Psoas muscle (tissue), 7 donors: ENCODE measurements at regions not wholly inside any gene's neighbourhood (a gene's known extent, or its start where the extent isn't known, plus 50 kb on each side); places are given as distances from the start of the nearest gene placed in this dataset.

Experiments used
- ATAC-seq, 4 donors: fragments of 200-7000 bp; cut with Tn5 transposase; one replicate each; pipeline ENCODE4 v1.9.1; 2020; ENCODE audit warnings: moderate library complexity in 3 of 4, mild to moderate bottlenecking in 2 of 4
- DNase-seq, 2 donors: peaks; one replicate each; pipeline ENCODE4 v3.0.0-alpha.2; 2020
- H3K27ac ChIP-seq: fragments of 200-600 bp; one replicate; pipeline ENCODE4 v1.8.0; 2022
- H3K27me3 ChIP-seq, 3 donors: fragments of 200-600 bp in 1 of 3; one replicate each; pipeline versions ENCODE4 v1.6.1 to v1.8.0; 2013 to 2022; ENCODE audit warnings: low read length in 2 of 3, mild to moderate bottlenecking in 2 of 3, moderate library complexity in 1 of 3; ENCODE audit not compliant: insufficient read depth in 3 of 3
- H3K36me3 ChIP-seq, 2 donors: fragments of 200-600 bp in 1 of 2; one replicate each; pipeline versions ENCODE4 v1.6.1 to v1.8.0; 2013 to 2022; ENCODE audit warnings: low read depth in 1 of 2, mild to moderate bottlenecking in 1 of 2, moderate library complexity in 1 of 2; ENCODE audit not compliant: insufficient read depth in 1 of 2
- H3K4me1 ChIP-seq: fragments of 200-600 bp; one replicate; pipeline ENCODE4 v1.8.0; 2022
- H3K4me3 ChIP-seq: fragments of 200-600 bp; one replicate; pipeline ENCODE4 v1.8.0; 2022; ENCODE audit warnings: mild to moderate bottlenecking
- H3K9me3 ChIP-seq: fragments of 200-600 bp; one replicate; pipeline ENCODE4 v1.8.0; 2022
- CTCF ChIP-seq: fragments of 200-600 bp; IDR thresholded peaks from one replicate; pipeline ENCODE4 v1.8.0; 2022; ENCODE audit warnings: antibody characterized with exemption
- WGBS, 3 donors: extraction: QIAGEN DNeasy Blood & Tissue Kit; methylation state at CpG; one replicate each; pipeline versions ENCODE4 v1.1.6 to v1.1.7; 2013; 5-methylcytosine and 5-hydroxymethylcytosine counted together
- intact Hi-C, 2 donors: fragments of 100-400 bp; cut with DNase I; formaldehyde crosslinking; loops; one replicate each; pipeline versions ENCODE4 v1.11.0 to v1.14.2; 2022
- donor health status: healthy with polysubstance abuse.
- donor health status: DM: no; HTN: no; CAD: no; lungs with moderate emphysema.
- donor health status: Bipolar disorder and iron deficiency.
- donor health status: healthy.
- donor health status: DM: yes; HTN: yes; CAD: no.
- donor health status: DM: no; HTN: no; CAD: no.
- donor health status: DM: yes; HTN: yes; CAD: no.

GRCh38 chr21:19034560-19034959 lies 631.0 kb upstream of the TMPRSS15 start:
- Histone ChIP-seq H3K27me3 (no peaks in the 10 kb centered on the region), H3K9me3 (no peaks in the 10 kb centered on the region), H3K36me3 (no peaks in the 10 kb centered on the region), H3K4me3 (no peak overlapping the region), H3K4me1 (no peaks in the 10 kb centered on the region), H3K27ac (no peak overlapping the region)
- WGBS, 3 donors = 40 to 42% (median 41%) methylated on average over 2 of the region's 2 CpGs
- no peak for ATAC-seq
- intact Hi-C loops = no loop called here
- DNase-seq = no peak
- TF ChIP-seq CTCF = no peak

- TF ChIP-seq CTCF = no peak
- ATAC-seq (no peak), DNase-seq (no peak)
- Histone ChIP-seq H3K4me3 (no peak overlapping the region), H3K9me3 (no peaks in the 10 kb centered on the region), H3K4me1 (no peaks in the 10 kb centered on the region), H3K27ac (no peak overlapping the region), H3K27me3 (no peaks in the 10 kb centered on the region), H3K36me3 (no peaks in the 10 kb centered on the region)
- intact Hi-C loops = no loop called here
- 28 to 51% (median 37%) methylated on average over 2 of the region's 2 CpGs for WGBS, 3 donors
Measured at GRCh38 chr21:19045876-19046275, 642.3 kb upstream of the TMPRSS15 start.

- intact Hi-C loops = no loop called here
- H3K27ac ChIP-seq = no peak overlapping the region
- H3K4me3 ChIP-seq = no peak overlapping the region
- DNase-seq (no peak), ATAC-seq (no peak)
- no peak for TF ChIP-seq CTCF
- no peaks in the 10 kb centered on the region for H3K27me3 ChIP-seq
- no peaks in the 10 kb centered on the region for H3K36me3 ChIP-seq
- H3K4me1 ChIP-seq = no peaks in the 10 kb centered on the region
- 36 to 46% (median 39%) methylated on average over 4 of the region's 4 CpGs for WGBS, 3 donors
- peaks cover 5% of the 10 kb centered on the region for H3K9me3 ChIP-seq
Measured at GRCh38 chr21:19048098-19048672, 644.6 kb upstream of the TMPRSS15 start.

- no peak for ATAC-seq
- H3K4me3 ChIP-seq = no peak overlapping the region
- no peak overlapping the region for H3K27ac ChIP-seq
- no peaks in the 10 kb centered on the region for H3K4me1 ChIP-seq
- H3K27me3 ChIP-seq = no peaks in the 10 kb centered on the region
- DNase-seq = no peak
- intact Hi-C loops = loop anchor here in 1 of 2 donors (1.0 kb wide), 1 partner anchor 16 kb away; no protein-coding TSS in a partner anchor
- peaks cover 7% of the 10 kb centered on the region for H3K9me3 ChIP-seq
- TF ChIP-seq CTCF = no peak
- H3K36me3 ChIP-seq = no peaks in the 10 kb centered on the region
- 55 to 62% (median 62%) methylated on average over 4 of the region's 4 CpGs for WGBS, 3 donors
Measured at GRCh38 chr21:19049567-19049966, 646.0 kb upstream of the TMPRSS15 start.

- Histone ChIP-seq H3K27ac (no peak overlapping the region), H3K36me3 (no peaks in the 10 kb centered on the region), H3K27me3 (no peaks in the 10 kb centered on the region), H3K4me3 (no peak overlapping the region), H3K4me1 (no peaks in the 10 kb centered on the region), H3K9me3 (no peaks in the 10 kb centered on the region)
- DNase-seq (no peak), ATAC-seq (no peak)
- TF ChIP-seq CTCF = no peak
- intact Hi-C loops = loop anchor here in 1 of 2 donors (1.0 kb wide), 1 partner anchor 16 kb away; no protein-coding TSS in a partner anchor
- 75 to 78% (median 76%) methylated on average over 8 of the region's 8 CpGs for WGBS, 3 donors
Measured at GRCh38 chr21:19065164-19065563, 661.6 kb upstream of the TMPRSS15 start.
